PC-9 (cell line): ENCODE measurements at regions not wholly inside any gene's neighbourhood (a gene's known extent, or its start where the extent isn't known, plus 50 kb on each side); places are given as distances from the start of the nearest gene placed in this dataset.
A peak's percentile ranks its signal among the peaks of the same experiment; 100 is the strongest.

Source experiments
- BruUV-seq: library from RNA; stranded (reverse); fragments of 400-500 nt; replicated peaks from 2 replicates; lab custom pipeline; 2021; lab: Mats Ljungman, UMichigan
- CTCF ChIA-PET: fragments of 300-600 bp; sonication (Branson Sonifier 250); formaldehyde crosslinking; loops from one replicate; lab custom pipeline; 2022; ENCODE audit warnings: antibody characterized with exemption; lab: Charles Lee
- POLR2A ChIA-PET: fragments of 300-600 bp; sonication (Branson Sonifier 250); formaldehyde crosslinking; loops from one replicate; lab custom pipeline; 2022; ENCODE audit warnings: antibody characterized with exemption; ENCODE audit not compliant: unreplicated experiment; lab: Charles Lee
- DNase-seq, 2 experiments: peaks; one replicate each; pipeline versions ENCODE4 v3.0.0 to v3.0.0-alpha.2; 2015 to 2022; ENCODE audit warnings: mixed read lengths in 1 of 2
- H2AFZ ChIP-seq: fragments of 200-600 bp; sonication (generic); 2 replicates; pipeline ENCODE4 v1.8.1; 2017; ENCODE audit warnings: antibody characterized with exemption
- H3F3A ChIP-seq: fragments of 200-600 bp; sonication (generic); 2 replicates; pipeline ENCODE4 v1.8.1; 2017; ENCODE audit warnings: antibody characterized with exemption, mild to moderate bottlenecking, low read depth; ENCODE audit not compliant: insufficient read depth
- H3K27ac ChIP-seq: fragments of 200-600 bp; sonication (generic); 2 replicates; pipeline ENCODE4 v1.6.1; 2016; ENCODE audit warnings: mixed run types
- H3K27me3 ChIP-seq: fragments of 200-600 bp; sonication (generic); 2 replicates; pipeline ENCODE4 v1.6.1; 2016; ENCODE audit warnings: low read depth, mixed run types; ENCODE audit not compliant: insufficient read depth
- H3K36me3 ChIP-seq: fragments of 200-600 bp; sonication (generic); 2 replicates; pipeline ENCODE4 v1.6.1; 2016; ENCODE audit warnings: low read depth, mixed run types
- H3K4me1 ChIP-seq: fragments of 200-600 bp; sonication (generic); replicated peaks from 2 replicates; pipeline ENCODE4 v1.6.1; 2016; ENCODE audit warnings: mixed run types; ENCODE audit not compliant: insufficient read depth
- H3K4me2 ChIP-seq: fragments of 200-600 bp; sonication (generic); 2 replicates; pipeline ENCODE4 v1.6.1; 2017; ENCODE audit warnings: mixed run types
- H3K4me3 ChIP-seq: fragments of 200-600 bp; sonication (generic); 2 replicates; pipeline ENCODE4 v1.6.1; 2016; ENCODE audit warnings: mixed run types
- H3K79me2 ChIP-seq: fragments of 200-600 bp; sonication (generic); 2 replicates; pipeline ENCODE4 v1.6.1; 2017; ENCODE audit warnings: low read depth, mixed run types
- H3K9me2 ChIP-seq: fragments of 200-600 bp; sonication (generic); 2 replicates; pipeline ENCODE4 v1.8.1; 2017; ENCODE audit warnings: mild to moderate bottlenecking; ENCODE audit not compliant: insufficient read depth
- H3K9me3 ChIP-seq: fragments of 200-600 bp; sonication (generic); 2 replicates; pipeline ENCODE4 v1.8.1; 2016; ENCODE audit warnings: low read depth; ENCODE audit not compliant: insufficient read depth
- H4K20me1 ChIP-seq: fragments of 200-600 bp; sonication (generic); 2 replicates; pipeline ENCODE4 v1.8.1; 2017; ENCODE audit not compliant: insufficient read depth
- CTCF ChIP-seq: fragments of 200-600 bp; sonication (generic); conservative IDR thresholded peaks from 2 replicates; pipeline ENCODE4 v1.6.1; 2017; ENCODE audit warnings: mixed run types, antibody characterized with exemption, mild to moderate bottlenecking, moderate library complexity
- EZH2 ChIP-seq: fragments of 200-600 bp; sonication (generic); IDR thresholded peaks from 2 replicates; pipeline ENCODE4 v1.8.0; 2017; ENCODE audit warnings: antibody characterized with exemption, low read depth
- intact Hi-C: fragments of 100-400 bp; cut with micrococcal nuclease; formaldehyde crosslinking; loops from one replicate; pipeline ENCODE4 v1.10.0; 2022; ENCODE audit not compliant: unreplicated experiment

- H4K20me1 ChIP-seq, result no peaks in the 10 kb centered on the region; the same call in 1 of the 2 replicates
- no peak overlapping the region for H3K4me2 ChIP-seq
- H3K27ac ChIP-seq, result no peak overlapping the region
- TF ChIP-seq EZH2 (no peak), CTCF (no peak)
- no peaks in the 10 kb centered on the region for H3K27me3 ChIP-seq
- BruUV-seq, result no TSS peak
- H2AFZ ChIP-seq, result no peak overlapping the region
- no peak for DNase-seq
- POLR2A ChIA-PET, result no interaction called here
- CTCF ChIA-PET, result no interaction called here
- intact Hi-C loops, result no loop called here
- H3K79me2 ChIP-seq, result no peaks in the 10 kb centered on the region
- no peaks in the 10 kb centered on the region for H3K4me1 ChIP-seq
- no peaks in the 10 kb centered on the region for H3F3A ChIP-seq
- H3K4me3 ChIP-seq, result no peak overlapping the region
- H3K9me3 ChIP-seq, result no peaks in the 10 kb centered on the region
- H3K36me3 ChIP-seq, result no peaks in the 10 kb centered on the region
- H3K9me2 ChIP-seq, result no peaks in the 10 kb centered on the region
Measured at GRCh38 chr9:82547995-82548394, 514.9 kb downstream of the RASEF start.

GRCh38 chr9:82549174-82549821, 513.6 kb downstream of the RASEF start:
- no peaks in the 10 kb centered on the region for H3K9me3 ChIP-seq
- H3K4me3 ChIP-seq, result no peak overlapping the region
- H3F3A ChIP-seq, result no peaks in the 10 kb centered on the region
- ChIA-PET POLR2A (interaction anchor here (0.7 kb wide), 1 partner anchor 65 kb away, joined by 8 read pairs; no protein-coding TSS in a partner anchor), CTCF (interaction anchor here (1.2 kb wide), 1 partner anchor 57 kb away, joined by 3 read pairs; no protein-coding TSS in a partner anchor)
- intact Hi-C loops, result no loop called here
- no peaks in the 10 kb centered on the region for H3K79me2 ChIP-seq
- H3K27me3 ChIP-seq, result no peaks in the 10 kb centered on the region
- no peak overlapping the region for H2AFZ ChIP-seq
- H3K4me1 ChIP-seq, result no peaks in the 10 kb centered on the region
- TF ChIP-seq EZH2 (no peak), CTCF (0 out of 2 replicates have a peak, but pooled peaks have one; percentile 13)
- H3K36me3 ChIP-seq, result no peaks in the 10 kb centered on the region
- no peak overlapping the region for H3K27ac ChIP-seq
- DNase-seq, result no peak
- no peaks in the 10 kb centered on the region for H3K9me2 ChIP-seq
- H3K4me2 ChIP-seq, result no peak overlapping the region
- no TSS peak for BruUV-seq
- no peaks in the 10 kb centered on the region for H4K20me1 ChIP-seq

- no peaks in the 10 kb centered on the region for H3K27me3 ChIP-seq
- H3K4me2 ChIP-seq, result no peak overlapping the region
- BruUV-seq, result no TSS peak
- no peak overlapping the region for H3K4me3 ChIP-seq
- no peak for DNase-seq
- no peak overlapping the region for H2AFZ ChIP-seq
- intact Hi-C loops, result no loop called here
- H3K4me1 ChIP-seq, result no peaks in the 10 kb centered on the region
- no peak overlapping the region for H3K27ac ChIP-seq
- H4K20me1 ChIP-seq, result no peaks in the 10 kb centered on the region
- H3K9me2 ChIP-seq, result no peaks in the 10 kb centered on the region
- TF ChIP-seq CTCF, result no peak
- TF ChIP-seq EZH2, result no peak
- ChIA-PET CTCF (no interaction called here), POLR2A (no interaction called here)
- H3K36me3 ChIP-seq, result no peaks in the 10 kb centered on the region
- H3K79me2 ChIP-seq, result no peaks in the 10 kb centered on the region
- H3F3A ChIP-seq, result no peaks in the 10 kb centered on the region
- no peaks in the 10 kb centered on the region for H3K9me3 ChIP-seq
Measured at GRCh38 chr9:82552784-82553183, 510.2 kb downstream of the RASEF start.
